ENCODE measurements at regions not wholly inside any gene's neighbourhood (a gene's known extent, or its start where the extent isn't known, plus 50 kb on each side); places are given as distances from the start of the nearest gene placed in this dataset.

DNA sequence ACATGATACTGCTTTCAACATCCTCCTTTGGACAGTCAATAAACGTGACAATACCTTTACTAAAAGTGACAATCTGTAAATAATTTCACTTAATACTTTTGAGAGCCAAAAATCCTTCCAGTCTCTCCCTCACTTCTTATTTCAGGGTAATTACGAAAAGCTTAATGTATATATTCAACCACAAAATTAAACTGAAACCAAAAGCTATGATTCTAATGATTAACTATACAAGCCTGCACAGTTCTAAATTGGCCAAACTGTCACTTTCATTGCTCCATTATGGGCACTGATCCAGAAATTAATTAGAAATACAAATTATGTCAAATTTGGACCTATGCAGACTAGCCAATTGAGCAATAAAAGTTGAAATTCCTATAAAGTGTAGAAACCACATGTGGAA, 696.5 kb upstream of the MIS18BP1 start:
- TF ChIP-seq EZH2phosphoT487 (IDR thresholded peaks at IDR 0.05; ENCODE audit: borderline replicate concordance, low read depth) (no peak), RCOR1 (IDR thresholded peaks at IDR 0.05; ENCODE audit: low read length) (no peak), RAD21 (IDR thresholded peaks at IDR 0.05; ENCODE audit: low read length) (no peak), CHD2 (IDR thresholded peaks at IDR 0.05; ENCODE audit: low read length, partially characterized antibody) (no peak), EP300 (IDR thresholded peaks at IDR 0.05; ENCODE audit: borderline replicate concordance in 1 of 2, low read depth in 1 of 2, low read length in 1 of 2) (no peak), POLR2AphosphoS5 (IDR thresholded peaks at IDR 0.05; ENCODE audit: low read depth, low read length) (no peak), YY1 (IDR thresholded peaks at IDR 0.05; ENCODE audit: low read depth) (no peak), RXRA (IDR thresholded peaks at IDR 0.05; ENCODE audit: borderline replicate concordance, low read depth) (no peak), TAF1 (IDR thresholded peaks at IDR 0.05; ENCODE audit: borderline replicate concordance, low read depth, low read length) (no peak)
- TF ChIP-seq, protein P1, sequence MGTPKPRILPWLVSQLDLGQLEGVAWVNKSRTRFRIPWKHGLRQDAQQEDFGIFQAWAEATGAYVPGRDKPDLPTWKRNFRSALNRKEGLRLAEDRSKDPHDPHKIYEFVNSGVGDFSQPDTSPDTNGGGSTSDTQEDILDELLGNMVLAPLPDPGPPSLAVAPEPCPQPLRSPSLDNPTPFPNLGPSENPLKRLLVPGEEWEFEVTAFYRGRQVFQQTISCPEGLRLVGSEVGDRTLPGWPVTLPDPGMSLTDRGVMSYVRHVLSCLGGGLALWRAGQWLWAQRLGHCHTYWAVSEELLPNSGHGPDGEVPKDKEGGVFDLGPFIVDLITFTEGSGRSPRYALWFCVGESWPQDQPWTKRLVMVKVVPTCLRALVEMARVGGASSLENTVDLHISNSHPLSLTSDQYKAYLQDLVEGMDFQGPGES (IDR thresholded peaks at IDR 0.05; ENCODE audit: low read depth, low read length): no peak
- TF ChIP-seq, protein P2, sequence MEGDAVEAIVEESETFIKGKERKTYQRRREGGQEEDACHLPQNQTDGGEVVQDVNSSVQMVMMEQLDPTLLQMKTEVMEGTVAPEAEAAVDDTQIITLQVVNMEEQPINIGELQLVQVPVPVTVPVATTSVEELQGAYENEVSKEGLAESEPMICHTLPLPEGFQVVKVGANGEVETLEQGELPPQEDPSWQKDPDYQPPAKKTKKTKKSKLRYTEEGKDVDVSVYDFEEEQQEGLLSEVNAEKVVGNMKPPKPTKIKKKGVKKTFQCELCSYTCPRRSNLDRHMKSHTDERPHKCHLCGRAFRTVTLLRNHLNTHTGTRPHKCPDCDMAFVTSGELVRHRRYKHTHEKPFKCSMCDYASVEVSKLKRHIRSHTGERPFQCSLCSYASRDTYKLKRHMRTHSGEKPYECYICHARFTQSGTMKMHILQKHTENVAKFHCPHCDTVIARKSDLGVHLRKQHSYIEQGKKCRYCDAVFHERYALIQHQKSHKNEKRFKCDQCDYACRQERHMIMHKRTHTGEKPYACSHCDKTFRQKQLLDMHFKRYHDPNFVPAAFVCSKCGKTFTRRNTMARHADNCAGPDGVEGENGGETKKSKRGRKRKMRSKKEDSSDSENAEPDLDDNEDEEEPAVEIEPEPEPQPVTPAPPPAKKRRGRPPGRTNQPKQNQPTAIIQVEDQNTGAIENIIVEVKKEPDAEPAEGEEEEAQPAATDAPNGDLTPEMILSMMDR (IDR thresholded peaks at IDR 0.05): no peak
- TF ChIP-seq, protein P3, sequence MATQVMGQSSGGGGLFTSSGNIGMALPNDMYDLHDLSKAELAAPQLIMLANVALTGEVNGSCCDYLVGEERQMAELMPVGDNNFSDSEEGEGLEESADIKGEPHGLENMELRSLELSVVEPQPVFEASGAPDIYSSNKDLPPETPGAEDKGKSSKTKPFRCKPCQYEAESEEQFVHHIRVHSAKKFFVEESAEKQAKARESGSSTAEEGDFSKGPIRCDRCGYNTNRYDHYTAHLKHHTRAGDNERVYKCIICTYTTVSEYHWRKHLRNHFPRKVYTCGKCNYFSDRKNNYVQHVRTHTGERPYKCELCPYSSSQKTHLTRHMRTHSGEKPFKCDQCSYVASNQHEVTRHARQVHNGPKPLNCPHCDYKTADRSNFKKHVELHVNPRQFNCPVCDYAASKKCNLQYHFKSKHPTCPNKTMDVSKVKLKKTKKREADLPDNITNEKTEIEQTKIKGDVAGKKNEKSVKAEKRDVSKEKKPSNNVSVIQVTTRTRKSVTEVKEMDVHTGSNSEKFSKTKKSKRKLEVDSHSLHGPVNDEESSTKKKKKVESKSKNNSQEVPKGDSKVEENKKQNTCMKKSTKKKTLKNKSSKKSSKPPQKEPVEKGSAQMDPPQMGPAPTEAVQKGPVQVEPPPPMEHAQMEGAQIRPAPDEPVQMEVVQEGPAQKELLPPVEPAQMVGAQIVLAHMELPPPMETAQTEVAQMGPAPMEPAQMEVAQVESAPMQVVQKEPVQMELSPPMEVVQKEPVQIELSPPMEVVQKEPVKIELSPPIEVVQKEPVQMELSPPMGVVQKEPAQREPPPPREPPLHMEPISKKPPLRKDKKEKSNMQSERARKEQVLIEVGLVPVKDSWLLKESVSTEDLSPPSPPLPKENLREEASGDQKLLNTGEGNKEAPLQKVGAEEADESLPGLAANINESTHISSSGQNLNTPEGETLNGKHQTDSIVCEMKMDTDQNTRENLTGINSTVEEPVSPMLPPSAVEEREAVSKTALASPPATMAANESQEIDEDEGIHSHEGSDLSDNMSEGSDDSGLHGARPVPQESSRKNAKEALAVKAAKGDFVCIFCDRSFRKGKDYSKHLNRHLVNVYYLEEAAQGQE (IDR thresholded peaks at IDR 0.05; ENCODE audit: low read depth, low read length): no peak
- TF ChIP-seq, protein P4, sequence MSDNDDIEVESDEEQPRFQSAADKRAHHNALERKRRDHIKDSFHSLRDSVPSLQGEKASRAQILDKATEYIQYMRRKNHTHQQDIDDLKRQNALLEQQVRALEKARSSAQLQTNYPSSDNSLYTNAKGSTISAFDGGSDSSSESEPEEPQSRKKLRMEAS (IDR thresholded peaks at IDR 0.05; ENCODE audit: low read depth): no peak
- TF ChIP-seq, protein P5, sequence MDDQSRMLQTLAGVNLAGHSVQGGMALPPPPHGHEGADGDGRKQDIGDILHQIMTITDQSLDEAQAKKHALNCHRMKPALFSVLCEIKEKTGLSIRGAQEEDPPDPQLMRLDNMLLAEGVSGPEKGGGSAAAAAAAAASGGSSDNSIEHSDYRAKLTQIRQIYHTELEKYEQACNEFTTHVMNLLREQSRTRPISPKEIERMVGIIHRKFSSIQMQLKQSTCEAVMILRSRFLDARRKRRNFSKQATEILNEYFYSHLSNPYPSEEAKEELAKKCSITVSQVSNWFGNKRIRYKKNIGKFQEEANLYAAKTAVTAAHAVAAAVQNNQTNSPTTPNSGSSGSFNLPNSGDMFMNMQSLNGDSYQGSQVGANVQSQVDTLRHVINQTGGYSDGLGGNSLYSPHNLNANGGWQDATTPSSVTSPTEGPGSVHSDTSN (IDR thresholded peaks at IDR 0.05): no peak
